ENCODE measurements at regions not wholly inside any gene's neighbourhood (a gene's known extent, or its start where the extent isn't known, plus 50 kb on each side); places are given as distances from the start of the nearest gene placed in this dataset.

GRCh38 chr18:73288813-73289212 lies 421.0 kb upstream of the NETO1 start:
- TF ChIP-seq, protein P1, sequence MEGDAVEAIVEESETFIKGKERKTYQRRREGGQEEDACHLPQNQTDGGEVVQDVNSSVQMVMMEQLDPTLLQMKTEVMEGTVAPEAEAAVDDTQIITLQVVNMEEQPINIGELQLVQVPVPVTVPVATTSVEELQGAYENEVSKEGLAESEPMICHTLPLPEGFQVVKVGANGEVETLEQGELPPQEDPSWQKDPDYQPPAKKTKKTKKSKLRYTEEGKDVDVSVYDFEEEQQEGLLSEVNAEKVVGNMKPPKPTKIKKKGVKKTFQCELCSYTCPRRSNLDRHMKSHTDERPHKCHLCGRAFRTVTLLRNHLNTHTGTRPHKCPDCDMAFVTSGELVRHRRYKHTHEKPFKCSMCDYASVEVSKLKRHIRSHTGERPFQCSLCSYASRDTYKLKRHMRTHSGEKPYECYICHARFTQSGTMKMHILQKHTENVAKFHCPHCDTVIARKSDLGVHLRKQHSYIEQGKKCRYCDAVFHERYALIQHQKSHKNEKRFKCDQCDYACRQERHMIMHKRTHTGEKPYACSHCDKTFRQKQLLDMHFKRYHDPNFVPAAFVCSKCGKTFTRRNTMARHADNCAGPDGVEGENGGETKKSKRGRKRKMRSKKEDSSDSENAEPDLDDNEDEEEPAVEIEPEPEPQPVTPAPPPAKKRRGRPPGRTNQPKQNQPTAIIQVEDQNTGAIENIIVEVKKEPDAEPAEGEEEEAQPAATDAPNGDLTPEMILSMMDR (IDR thresholded peaks at IDR 0.05; ENCODE audit: control insufficient read depth, insufficient read depth, low read depth, low read length, missing control alignments): no peak
- no peak for DNase-seq (ENCODE audit: low read depth)
- no peak overlapping the region for H3K4me3 ChIP-seq (ENCODE audit: control insufficient read depth, low read depth, low read length)

DNA sequence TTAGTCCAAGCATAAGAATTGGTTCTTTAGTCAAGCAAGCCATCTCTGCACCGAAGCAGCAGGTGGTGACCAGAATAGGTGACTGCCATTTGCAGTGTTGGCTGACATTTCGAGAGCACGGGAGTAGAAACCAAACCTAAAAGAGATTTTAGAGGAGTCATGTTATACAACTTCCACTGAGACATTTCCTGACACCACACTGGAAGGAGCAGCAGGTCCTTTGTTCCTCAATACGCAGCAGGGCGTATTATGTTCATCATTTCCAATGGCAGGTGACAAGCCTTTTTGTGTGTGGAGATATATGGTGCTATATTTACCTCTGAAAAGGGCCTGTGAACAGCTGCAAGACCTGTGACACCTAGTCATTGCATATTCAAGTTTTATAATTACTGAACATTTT lies 418.8 kb upstream of the NETO1 start:
- DNase-seq (ENCODE audit: low read depth): no peak
- TF ChIP-seq, protein P1 (IDR thresholded peaks at IDR 0.05; ENCODE audit: control insufficient read depth, insufficient read depth, low read depth, low read length, missing control alignments): no peak
- H3K4me3 ChIP-seq (ENCODE audit: control insufficient read depth, low read depth, low read length): no peak overlapping the region

GRCh38 chr18:73283788-73284187 lies 416.0 kb upstream of the NETO1 start:
- TF ChIP-seq, protein P1 (IDR thresholded peaks at IDR 0.05; ENCODE audit: control insufficient read depth, insufficient read depth, low read depth, low read length, missing control alignments): no peak
- DNase-seq (ENCODE audit: low read depth): peak; percentile 48

GRCh38 chr18:73283032-73283431 lies 415.2 kb upstream of the NETO1 start:
- DNase-seq (ENCODE audit: low read depth): no peak
- TF ChIP-seq, protein P1 (IDR thresholded peaks at IDR 0.05; ENCODE audit: control insufficient read depth, insufficient read depth, low read depth, low read length, missing control alignments): no peak
- no peak overlapping the region for H3K4me3 ChIP-seq (ENCODE audit: control insufficient read depth, low read depth, low read length)

More at GRCh38 chr18:73283788-73284187, 416.0 kb upstream of the NETO1 start:
- no peak overlapping the region for H3K4me3 ChIP-seq (ENCODE audit: control insufficient read depth, low read depth, low read length)

DNA sequence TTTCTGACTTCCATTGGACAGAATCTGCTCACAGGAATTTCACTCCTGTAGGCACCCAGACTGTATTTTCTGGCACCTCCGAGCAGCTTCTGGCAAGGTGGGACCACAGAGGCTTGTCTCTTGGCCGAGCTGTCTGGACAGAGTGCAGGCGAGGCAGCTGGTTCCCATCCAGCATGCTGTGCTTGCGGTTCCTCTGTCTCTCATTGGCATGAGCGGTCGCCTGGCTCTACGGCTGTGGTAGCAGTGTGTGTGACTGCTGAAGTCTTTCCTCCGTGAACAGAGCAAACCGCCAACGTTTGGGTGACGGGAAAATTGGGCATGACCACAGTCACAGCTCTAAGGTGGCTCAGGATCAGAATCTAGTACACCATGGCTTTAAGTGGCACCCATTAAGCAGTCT lies 411.7 kb upstream of the NETO1 start:
- no peak overlapping the region for H3K4me3 ChIP-seq (ENCODE audit: control insufficient read depth, low read depth, low read length)
- DNase-seq (ENCODE audit: low read depth): no peak
- TF ChIP-seq, protein P1 (IDR thresholded peaks at IDR 0.05; ENCODE audit: control insufficient read depth, insufficient read depth, low read depth, low read length, missing control alignments): no peak

DNA sequence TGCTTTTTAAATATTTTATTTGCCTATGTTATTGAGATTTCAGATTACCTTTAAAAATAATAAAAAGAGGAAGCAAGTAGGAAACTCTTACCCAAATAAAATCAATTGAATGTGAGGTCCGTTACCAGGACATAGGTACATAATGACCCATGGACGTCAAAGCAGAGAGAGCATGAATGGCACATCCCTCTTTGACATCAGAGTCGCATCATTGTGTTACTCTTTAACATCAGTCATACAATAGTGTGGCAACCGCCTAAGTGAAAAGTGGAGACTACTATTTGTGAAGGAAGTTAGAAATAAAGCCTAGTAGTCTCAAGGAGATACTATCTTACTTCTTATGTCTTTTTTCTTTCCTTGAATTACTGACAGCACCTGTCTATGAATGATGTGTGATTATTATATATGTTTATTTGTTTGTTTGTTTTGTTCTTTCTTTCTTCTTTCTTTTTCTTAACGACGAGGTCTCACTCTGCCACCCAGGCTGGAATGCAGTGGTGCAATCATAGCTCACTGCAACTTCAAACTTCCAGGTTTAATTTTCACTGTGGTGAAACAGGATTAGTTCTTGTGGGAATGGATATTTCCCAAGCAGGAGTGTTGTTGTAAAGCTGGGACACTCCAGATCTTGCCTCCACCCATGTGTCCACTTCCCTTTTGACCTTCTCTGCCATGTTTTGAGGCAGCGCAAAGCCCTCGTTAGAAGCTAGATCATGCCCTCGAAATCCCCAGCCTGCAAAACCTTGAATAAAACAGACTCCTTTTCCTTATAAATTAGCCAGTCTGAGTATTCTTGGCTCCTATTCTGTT lies 407.2 kb upstream of the NETO1 start:
- DNase-seq (ENCODE audit: low read depth): no peak
- H3K4me3 ChIP-seq (ENCODE audit: control insufficient read depth, low read depth, low read length): no peak overlapping the region
- TF ChIP-seq, protein P1 (IDR thresholded peaks at IDR 0.05; ENCODE audit: control insufficient read depth, insufficient read depth, low read depth, low read length, missing control alignments): no peak

Measured in AG09309 (cell line).